Fibroblast of lung (primary cell): ENCODE measurements at regions not wholly inside any gene's neighbourhood (a gene's known extent, or its start where the extent isn't known, plus 50 kb on each side); places are given as distances from the start of the nearest gene placed in this dataset.

Source experiments
- EZH2 ChIP-seq: IDR thresholded peaks from 2 replicates; pipeline ENCODE4 v1.5.1; 2012; ENCODE audit warnings: low read length, control low read depth, mild to moderate bottlenecking; ENCODE audit errors: missing control alignments
- TF ChIP-seq, protein P1 (sequence below), 2 donors: IDR thresholded peaks in 1 of 2; conservative IDR thresholded peaks in 1 of 2; 1 replicate in 1 of 2; 2 replicates in 1 of 2; pipeline ENCODE4 v1.5.1; 2011 to 2012; ENCODE audit warnings: low read length in 2 of 2, control low read depth in 1 of 2, inconsistent platforms in 1 of 2, low read depth in 1 of 2, mild to moderate bottlenecking in 1 of 2

DNA sequence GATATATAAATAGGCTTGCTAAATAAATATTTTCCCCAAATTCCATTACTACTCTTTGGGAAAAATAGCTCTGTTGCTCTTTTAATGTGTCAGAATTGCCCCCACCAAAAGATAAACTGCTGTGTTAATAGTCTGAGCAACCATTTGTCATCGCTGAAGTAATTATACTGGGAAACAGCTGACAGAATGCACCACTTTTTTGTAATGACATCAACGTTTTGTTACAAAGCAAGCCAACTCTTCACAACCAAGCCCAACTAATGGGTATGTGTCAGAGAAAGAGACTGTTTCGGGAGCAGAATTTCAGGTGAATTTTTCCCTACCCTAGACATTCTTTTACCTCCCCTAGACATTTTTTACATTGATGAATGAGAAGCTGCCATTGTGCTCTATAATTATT, 405.0 kb upstream of the MAGEB18 start:
- TF ChIP-seq, protein P1, sequence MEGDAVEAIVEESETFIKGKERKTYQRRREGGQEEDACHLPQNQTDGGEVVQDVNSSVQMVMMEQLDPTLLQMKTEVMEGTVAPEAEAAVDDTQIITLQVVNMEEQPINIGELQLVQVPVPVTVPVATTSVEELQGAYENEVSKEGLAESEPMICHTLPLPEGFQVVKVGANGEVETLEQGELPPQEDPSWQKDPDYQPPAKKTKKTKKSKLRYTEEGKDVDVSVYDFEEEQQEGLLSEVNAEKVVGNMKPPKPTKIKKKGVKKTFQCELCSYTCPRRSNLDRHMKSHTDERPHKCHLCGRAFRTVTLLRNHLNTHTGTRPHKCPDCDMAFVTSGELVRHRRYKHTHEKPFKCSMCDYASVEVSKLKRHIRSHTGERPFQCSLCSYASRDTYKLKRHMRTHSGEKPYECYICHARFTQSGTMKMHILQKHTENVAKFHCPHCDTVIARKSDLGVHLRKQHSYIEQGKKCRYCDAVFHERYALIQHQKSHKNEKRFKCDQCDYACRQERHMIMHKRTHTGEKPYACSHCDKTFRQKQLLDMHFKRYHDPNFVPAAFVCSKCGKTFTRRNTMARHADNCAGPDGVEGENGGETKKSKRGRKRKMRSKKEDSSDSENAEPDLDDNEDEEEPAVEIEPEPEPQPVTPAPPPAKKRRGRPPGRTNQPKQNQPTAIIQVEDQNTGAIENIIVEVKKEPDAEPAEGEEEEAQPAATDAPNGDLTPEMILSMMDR (conservative IDR thresholded peaks at IDR 0.05 in 1 of 2, IDR thresholded peaks at IDR 0.05 in 1 of 2; ENCODE audit: low read depth in 1 of 2, low read length in 2 of 2) = no peak
- TF ChIP-seq EZH2 = no peak
